HEK293 (cell line): ENCODE measurements at regions not wholly inside any gene's neighbourhood (a gene's known extent, or its start where the extent isn't known, plus 50 kb on each side); places are given as distances from the start of the nearest gene placed in this dataset.

Experiments used
- CTCF ChIP-seq: fragments of 450-650 bp; formaldehyde crosslinking; IDR thresholded peaks from 2 replicates; pipeline ENCODE4 v1.5.1; 2016; ENCODE audit warnings: missing biosample characterization, missing genetic modification characterization
- KLF16 ChIP-seq: fragments of 450-650 bp; formaldehyde crosslinking; IDR thresholded peaks from 2 replicates; pipeline ENCODE4 v1.5.1; 2017; ENCODE audit warnings: missing biosample characterization, missing genetic modification characterization
- ZNF121 ChIP-seq: fragments of 450-650 bp; formaldehyde crosslinking; IDR thresholded peaks from 2 replicates; pipeline ENCODE4 v1.5.1; 2016; ENCODE audit warnings: missing biosample characterization, missing genetic modification characterization
- ZNF394 ChIP-seq: fragments of 450-650 bp; formaldehyde crosslinking; IDR thresholded peaks from 2 replicates; pipeline ENCODE4 v1.5.1; 2016; ENCODE audit warnings: missing biosample characterization, missing genetic modification characterization, mild to moderate bottlenecking, moderate library complexity, borderline replicate concordance
- ZNF561 ChIP-seq: fragments of 450-650 bp; IDR thresholded peaks from 2 replicates; pipeline ENCODE4 v1.5.1; 2018; ENCODE audit warnings: missing biosample characterization, missing genetic modification characterization, borderline replicate concordance
- ZNF777 ChIP-seq: fragments of 450-650 bp; formaldehyde crosslinking; IDR thresholded peaks from 2 replicates; pipeline ENCODE4 v1.5.1; 2017; ENCODE audit warnings: missing biosample characterization, missing genetic modification characterization, borderline replicate concordance
- ZNF791 ChIP-seq: fragments of 450-650 bp; formaldehyde crosslinking; IDR thresholded peaks from 2 replicates; pipeline ENCODE4 v1.5.1; 2016; ENCODE audit warnings: missing biosample characterization, missing genetic modification characterization
- ZXDB ChIP-seq: fragments of 450-650 bp; formaldehyde crosslinking; IDR thresholded peaks from 2 replicates; pipeline ENCODE4 v1.5.1; 2016; ENCODE audit warnings: missing biosample characterization, missing genetic modification characterization

- TF ChIP-seq KLF16 (tag by site-specific recombination), result no peak
- TF ChIP-seq ZNF561, result no peak
- TF ChIP-seq CTCF (tag by site-specific recombination), result no peak
- no peak for TF ChIP-seq ZNF777 (tag by site-specific recombination)
- no peak for TF ChIP-seq ZNF121 (tag by site-specific recombination)
- TF ChIP-seq ZNF394 (tag by site-specific recombination), result no peak
- no peak for TF ChIP-seq ZNF791 (tag by site-specific recombination)
- TF ChIP-seq ZXDB (tag by site-specific recombination), result no peak
Measured at GRCh38 chr9:18118268-18118667, 355.7 kb upstream of the ADAMTSL1 start.
